GM23338 (cell line): ENCODE measurements at regions not wholly inside any gene's neighbourhood (a gene's known extent, or its start where the extent isn't known, plus 50 kb on each side); places are given as distances from the start of the nearest gene placed in this dataset.
A peak's percentile ranks its signal among the peaks of the same experiment; 100 is the strongest.

Experiments used
- ATAC-seq: fragments of 200-7000 bp; cut with Tn5 transposase; 3 replicates; pipeline ENCODE4 v1.9.1; 2020
- DNase-seq: peaks from one replicate; pipeline ENCODE4 v3.0.0-alpha.2; 2015; ENCODE audit warnings: low spot score
- H2AFZ ChIP-seq: fragments of 200-600 bp; sonication (generic); 2 replicates; pipeline ENCODE4 v1.8.0; 2016; ENCODE audit warnings: antibody characterized with exemption, mild to moderate bottlenecking, moderate library complexity
- H3F3A ChIP-seq: fragments of 200-600 bp; sonication (generic); replicated peaks from 2 replicates; pipeline ENCODE4 v1.8.0; 2017; ENCODE audit warnings: antibody characterized with exemption, mixed run types, low read depth
- H3K27ac ChIP-seq: fragments of 200-600 bp; sonication (generic); 2 replicates; pipeline ENCODE4 v1.6.1; 2016; ENCODE audit warnings: low read depth
- H3K27me3 ChIP-seq: fragments of 200-600 bp; sonication (generic); 2 replicates; pipeline ENCODE4 v1.8.0; 2016; ENCODE audit warnings: mild to moderate bottlenecking, mixed run types, moderate library complexity; ENCODE audit not compliant: insufficient read depth
- H3K36me3 ChIP-seq: fragments of 200-600 bp; sonication (generic); 2 replicates; pipeline ENCODE4 v1.8.0; 2016; ENCODE audit warnings: mild to moderate bottlenecking; ENCODE audit not compliant: insufficient read depth
- H3K4me1 ChIP-seq: fragments of 200-600 bp; sonication (generic); 2 replicates; pipeline ENCODE4 v1.8.0; 2016; ENCODE audit warnings: mild to moderate bottlenecking, moderate library complexity; ENCODE audit not compliant: insufficient read depth
- H3K4me2 ChIP-seq: fragments of 200-600 bp; sonication (generic); 2 replicates; pipeline ENCODE4 v1.7.1; 2017; ENCODE audit warnings: mixed run types
- H3K4me3 ChIP-seq: fragments of 200-600 bp; sonication (generic); 2 replicates; pipeline ENCODE4 v1.6.1; 2016; ENCODE audit warnings: mixed run types
- H3K79me2 ChIP-seq: fragments of 200-600 bp; sonication (generic); replicated peaks from 2 replicates; pipeline ENCODE4 v1.8.0; 2017; ENCODE audit warnings: mild to moderate bottlenecking; ENCODE audit not compliant: insufficient read depth
- H3K9me2 ChIP-seq: fragments of 200-600 bp; sonication (generic); 2 replicates; pipeline ENCODE4 v1.8.0; 2017; ENCODE audit not compliant: insufficient read depth
- H4K20me1 ChIP-seq: fragments of 200-600 bp; sonication (generic); replicated peaks from 2 replicates; pipeline ENCODE4 v1.8.0; 2017; ENCODE audit warnings: mild to moderate bottlenecking; ENCODE audit not compliant: insufficient read depth
- H3K27ac Mint-ChIP-seq: 2 replicates; pipeline ENCODE4 v1.8.0; 2020; ENCODE audit warnings: inconsistent platforms, mild to moderate bottlenecking, moderate library complexity, mixed read lengths
- H3K27me3 Mint-ChIP-seq: 3 replicates; pipeline ENCODE4 v1.8.0; 2022; ENCODE audit warnings: low read depth, mild to moderate bottlenecking, moderate library complexity, mixed read lengths, inconsistent platforms; ENCODE audit not compliant: insufficient read depth, poor library complexity
- H3K36me3 Mint-ChIP-seq: 3 replicates; pipeline ENCODE4 v1.8.0; 2021; ENCODE audit warnings: low read depth, mild to moderate bottlenecking, inconsistent platforms, moderate library complexity, mixed read lengths
- H3K4me1 Mint-ChIP-seq: 3 replicates; pipeline ENCODE4 v1.8.0; 2020; ENCODE audit warnings: mild to moderate bottlenecking, inconsistent platforms, mixed read lengths
- H3K4me3 Mint-ChIP-seq: 3 replicates; pipeline ENCODE4 v1.8.0; 2021; ENCODE audit warnings: moderate library complexity, mild to moderate bottlenecking, inconsistent platforms, mixed read lengths
- H3K9me3 Mint-ChIP-seq: 3 replicates; pipeline ENCODE4 v1.8.0; 2020; ENCODE audit warnings: moderate library complexity, mild to moderate bottlenecking, inconsistent platforms, mixed read lengths
- EZH2 ChIP-seq: fragments of 200-600 bp; sonication (generic); IDR thresholded peaks from one replicate; pipeline ENCODE4 v1.8.0; 2017; ENCODE audit warnings: antibody characterized with exemption, mild to moderate bottlenecking, low read depth; ENCODE audit not compliant: unreplicated experiment
- EZH2phosphoT487 ChIP-seq: fragments of 200-600 bp; sonication (generic); IDR thresholded peaks from one replicate; pipeline ENCODE4 v1.8.1; 2018; ENCODE audit warnings: antibody characterized with exemption; ENCODE audit not compliant: unreplicated experiment
- JUNB ChIP-seq: IDR thresholded peaks from one replicate; pipeline ENCODE4 v1.6.1; 2016; ENCODE audit warnings: antibody characterized with exemption; ENCODE audit not compliant: unreplicated experiment
- POLR2AphosphoS5 ChIP-seq: IDR thresholded peaks from 2 replicates; pipeline ENCODE4 v1.6.1; 2016; ENCODE audit warnings: antibody characterized with exemption, low read depth
- ZNF331 ChIP-seq: fragments of 250-450 bp; sonication (Bioruptor Pico); IDR thresholded peaks from 2 replicates; pipeline ENCODE4 v1.5.0; 2020; ENCODE audit warnings: low read depth, mild to moderate bottlenecking, moderate library complexity
- ZNF462 ChIP-seq: fragments of 250-450 bp; sonication (Bioruptor Pico); IDR thresholded peaks from 2 replicates; pipeline ENCODE4 v1.5.0; 2020; ENCODE audit warnings: mild to moderate bottlenecking, moderate library complexity

DNA sequence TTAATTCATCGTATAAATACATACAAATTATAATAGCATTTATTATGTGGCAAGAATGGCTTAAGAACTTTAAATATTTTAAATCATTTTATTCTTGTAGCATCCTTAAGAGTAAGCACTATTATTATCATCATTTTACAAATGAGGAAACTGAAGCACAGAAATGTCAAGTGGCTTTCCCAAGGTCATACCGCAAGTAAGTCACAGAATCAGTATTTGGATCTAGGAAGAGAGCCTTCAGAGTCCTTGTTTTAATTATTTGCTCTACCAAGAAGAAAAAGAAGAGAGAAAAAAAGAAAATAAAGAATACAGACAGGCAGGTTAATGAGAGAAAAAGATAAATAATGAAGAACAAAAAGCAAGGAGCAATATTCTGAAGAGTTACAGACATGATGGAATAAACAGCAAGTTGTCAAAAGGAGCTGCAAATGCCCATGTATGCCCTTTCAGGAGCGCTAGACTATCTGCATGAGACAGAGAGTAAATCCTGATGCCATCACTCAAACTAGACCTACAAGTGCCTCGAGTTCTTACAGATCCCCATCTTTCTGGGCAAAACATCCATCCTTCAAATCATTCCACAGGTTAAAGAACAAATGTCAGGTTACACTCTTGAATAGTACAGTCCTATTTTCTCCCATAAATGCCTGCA lies 57.8 kb upstream of the ETAA1 start:
- H3K27ac Mint-ChIP-seq = no peak overlapping the region
- Histone ChIP-seq H3K36me3 (peaks cover 45% of the 10 kb centered on the region), H3K4me3 (no peak overlapping the region), H4K20me1 (peaks cover 10% of the 10 kb centered on the region), H3K79me2 (peaks cover 30% of the 10 kb centered on the region), H3K4me1 (no peaks in the 10 kb centered on the region), H2AFZ (no peak overlapping the region), H3K4me2 (no peak overlapping the region), H3K27me3 (no peaks in the 10 kb centered on the region), H3K9me2 (no peaks in the 10 kb centered on the region), H3F3A (peaks cover 20% of the 10 kb centered on the region), H3K27ac (peak overlapping the region; percentile 85)
- H3K4me3 Mint-ChIP-seq = no peak overlapping the region
- H3K27me3 Mint-ChIP-seq = peaks cover 23% of the 10 kb centered on the region
- TF ChIP-seq POLR2AphosphoS5 = peak; percentile 50; the same call in 1 of the 2 replicates
- TF ChIP-seq EZH2phosphoT487 = no peak
- no peak for TF ChIP-seq EZH2
- TF ChIP-seq ZNF462 (CRISPR knock-in tag) = no peak
- TF ChIP-seq JUNB = no peak
- no peak for TF ChIP-seq ZNF331 (CRISPR knock-in tag)
- DNase-seq = peak; percentile 40
- no peaks in the 10 kb centered on the region; the same call in 2 of the 3 replicates for H3K36me3 Mint-ChIP-seq
- ATAC-seq = no peak
- H3K4me1 Mint-ChIP-seq = peaks cover 26% of the 10 kb centered on the region; the same call in 2 of the 3 replicates
- no peaks in the 10 kb centered on the region for H3K9me3 Mint-ChIP-seq
